DMS79 treated with DMSO at 0.1 percent for 48 hours (cell line): ENCODE measurements at regions not wholly inside any gene's neighbourhood (a gene's known extent, or its start where the extent isn't known, plus 50 kb on each side); places are given as distances from the start of the nearest gene placed in this dataset.
"Not testable (repeated sequence)": the region's sequence is repeated elsewhere in the genome, so short reads cannot be mapped to it uniquely, and the experiment has no call there.

Experiments used
- DNase-seq: peaks from one replicate; lab custom pipeline; 2025; lab: John Stamatoyannopoulos, UW

DNA sequence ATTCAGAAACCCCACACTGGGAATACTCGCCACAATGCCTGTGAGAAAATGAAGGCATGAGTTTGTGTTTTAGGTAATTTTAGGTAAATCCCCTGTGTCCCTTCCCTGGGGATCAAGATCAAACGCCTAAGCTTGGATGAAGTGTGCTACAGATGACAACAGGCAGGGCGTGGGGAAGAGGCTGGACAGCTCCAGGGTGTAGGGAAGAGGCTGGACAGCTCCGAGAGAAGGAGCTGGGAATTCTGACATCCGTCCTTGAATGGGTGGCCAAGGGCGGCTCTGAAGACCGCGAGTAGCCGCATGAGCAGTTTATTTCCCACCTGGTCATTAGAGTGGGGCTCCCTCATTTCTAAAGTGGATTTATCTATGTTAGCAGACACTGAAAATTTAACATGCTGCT is 109.7 kb downstream of the RAMP3 start:
- DNase-seq: no peak

GRCh38 chr7:45268013-45268412 is 110.4 kb downstream of the RAMP3 start:
- DNase-seq: peak; percentile 75

GRCh38 chr7:45269192-45269591 is 111.6 kb downstream of the RAMP3 start:
- DNase-seq: no peak

DNA sequence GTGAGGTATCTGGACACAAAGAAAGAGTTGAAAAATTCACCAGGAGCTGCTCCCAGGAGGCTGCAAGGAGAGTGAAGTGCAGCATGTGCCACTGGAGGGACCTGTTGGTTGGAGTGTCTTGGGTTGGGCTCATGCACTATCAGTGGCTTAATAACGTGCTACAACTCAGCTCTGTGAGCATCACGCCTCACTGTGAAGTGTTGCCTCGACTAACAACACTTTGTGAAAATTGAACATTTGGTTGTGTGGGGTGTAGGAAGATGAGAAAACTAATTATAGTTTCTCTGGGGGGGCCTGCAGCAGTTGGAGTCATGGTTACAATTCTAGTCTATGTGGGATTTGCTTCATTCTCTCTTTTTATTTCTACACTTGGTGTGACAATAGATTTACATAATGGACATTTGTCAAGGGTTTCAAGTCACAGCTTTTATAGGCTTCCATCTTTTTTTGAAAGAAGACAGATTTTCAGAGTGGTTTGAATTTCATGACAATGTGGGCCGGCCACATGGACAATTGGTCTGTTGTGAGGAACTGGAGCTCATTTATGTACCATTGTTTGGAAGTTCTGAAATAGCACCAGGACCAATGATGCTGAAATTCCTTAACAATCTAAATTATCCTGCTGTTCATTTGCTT is 121.3 kb downstream of the RAMP3 start:
- DNase-seq: no peak

- not testable (repeated sequence) for DNase-seq
Observed at GRCh38 chr7:45289611-45290010, 132.0 kb downstream of the RAMP3 start.

- no peak for DNase-seq
Observed at GRCh38 chr7:45290880-45291279, 133.3 kb downstream of the RAMP3 start.

DNA sequence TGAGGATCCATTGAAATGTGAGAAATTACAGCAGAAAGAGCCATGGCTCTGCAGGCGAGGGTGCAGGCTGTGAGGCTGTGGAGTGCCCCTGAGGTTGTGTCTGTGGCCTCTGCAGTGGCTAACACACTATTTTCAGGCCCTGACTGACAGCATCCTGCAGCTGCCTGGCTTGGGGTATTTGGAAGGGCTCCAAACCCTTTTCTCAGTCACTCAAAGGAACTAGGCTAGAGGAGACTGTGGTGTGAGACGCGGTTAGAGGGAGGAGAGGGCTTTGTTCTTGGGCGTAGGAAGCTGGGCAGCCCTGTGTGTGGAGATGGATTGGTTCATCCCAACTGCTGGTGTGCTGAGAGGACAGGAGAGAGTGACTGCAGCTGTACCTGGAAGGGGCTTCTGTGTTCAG is 134.9 kb downstream of the RAMP3 start:
- DNase-seq: peak; percentile 81

- DNase-seq: no peak
Observed at GRCh38 chr7:45293295-45293942, 135.8 kb downstream of the RAMP3 start.

DNA sequence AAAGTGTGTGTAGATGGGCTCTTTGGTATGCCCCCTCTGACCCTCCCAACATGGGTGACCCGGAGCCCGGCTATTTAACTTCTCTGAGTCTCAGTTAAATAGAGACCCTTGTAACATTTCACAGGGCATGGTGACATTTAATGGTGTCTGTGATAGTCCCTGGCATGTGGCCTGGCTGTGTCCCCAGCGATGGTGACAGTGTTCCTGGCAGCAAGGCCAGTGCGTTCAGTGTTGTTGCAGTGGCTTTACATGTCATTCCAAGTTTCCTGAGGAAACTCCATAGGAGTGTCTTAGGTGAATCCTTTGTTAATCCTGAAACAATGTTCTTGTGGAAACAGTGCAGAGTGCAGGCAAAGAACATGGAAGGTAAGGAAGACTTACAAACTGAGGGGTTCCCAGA is 137.0 kb downstream of the RAMP3 start:
- no peak for DNase-seq

- DNase-seq: no peak
Observed at GRCh38 chr7:45295222-45295621, 137.6 kb downstream of the RAMP3 start.

DNA sequence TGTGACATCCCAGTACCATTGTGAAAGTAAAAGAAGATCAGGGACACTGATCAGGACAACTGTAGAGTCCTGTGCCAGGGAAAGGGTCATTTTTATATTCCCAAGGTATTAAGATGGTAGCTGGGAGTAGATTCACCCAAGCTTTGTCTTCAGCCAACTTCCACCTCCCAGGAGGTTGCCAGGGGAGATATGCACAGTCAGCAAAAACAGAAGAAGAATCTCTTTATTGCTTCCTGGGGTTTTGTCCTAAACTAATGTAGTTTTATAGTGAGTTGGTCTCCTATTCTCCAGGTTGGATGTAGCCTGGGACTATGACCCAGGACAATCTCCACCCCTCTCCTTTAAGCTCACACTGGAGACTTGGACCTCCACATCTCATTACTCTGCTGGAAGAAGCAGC is 139.2 kb downstream of the RAMP3 start:
- no peak for DNase-seq

DNA sequence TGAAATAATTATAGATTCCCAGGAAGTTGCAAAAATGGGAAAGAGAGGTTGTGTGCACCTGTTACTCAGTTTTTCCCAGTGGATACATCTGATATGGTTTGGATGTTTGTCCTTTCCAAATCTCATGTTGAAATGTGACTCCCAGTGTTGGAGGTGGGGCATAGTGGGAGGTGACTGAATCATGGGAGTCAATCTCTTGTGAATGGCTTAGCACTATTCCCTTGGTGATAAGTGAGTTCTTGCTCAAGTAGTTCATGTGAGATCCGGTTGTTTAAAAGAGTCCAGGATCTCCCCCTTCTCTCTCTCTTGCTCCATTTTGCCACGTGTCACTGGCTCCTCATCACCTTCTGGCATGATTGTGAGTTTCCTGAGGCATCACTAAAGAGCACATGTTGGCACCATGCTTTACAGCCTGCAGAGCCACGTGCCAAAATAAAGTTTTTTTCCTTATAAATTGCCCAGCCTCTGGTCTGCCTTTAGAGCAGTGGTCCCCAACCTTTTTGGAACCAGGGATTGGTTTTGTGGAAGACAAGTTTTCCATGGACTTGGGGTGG is 149.2 kb downstream of the RAMP3 start:
- DNase-seq: no peak

- no peak for DNase-seq
Observed at GRCh38 chr7:45311597-45311996, 154.0 kb downstream of the RAMP3 start.

- not testable (repeated sequence) for DNase-seq
Observed at GRCh38 chr7:45315512-45315911, 157.9 kb downstream of the RAMP3 start.

DNA sequence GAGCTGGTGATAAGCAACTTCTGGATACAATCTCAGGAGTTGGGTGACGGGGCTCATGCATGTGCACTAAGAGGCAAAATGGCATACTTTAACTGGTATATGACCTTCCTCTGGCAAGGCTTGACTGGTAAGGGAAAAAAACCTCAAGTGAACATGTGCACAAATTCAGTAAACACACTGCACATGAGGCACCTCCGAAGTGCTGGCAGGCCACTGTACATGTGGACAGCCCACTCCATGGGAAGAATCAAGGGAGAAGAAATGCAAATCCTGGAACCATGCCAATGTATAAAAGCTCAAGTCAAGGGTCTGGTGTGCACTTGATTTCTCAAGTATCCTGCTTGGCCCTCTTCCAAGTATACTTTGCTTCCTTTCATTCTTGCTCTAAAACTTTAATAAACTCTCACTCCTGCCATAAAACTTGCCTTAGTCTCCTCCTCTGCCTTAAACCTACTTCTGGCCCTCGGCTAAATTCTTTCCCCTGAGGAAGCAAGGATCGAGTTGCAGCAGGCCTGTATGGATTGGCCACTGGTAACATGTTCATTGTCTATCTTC is 167.2 kb downstream of the RAMP3 start:
- peak; percentile 100 for DNase-seq

DNA sequence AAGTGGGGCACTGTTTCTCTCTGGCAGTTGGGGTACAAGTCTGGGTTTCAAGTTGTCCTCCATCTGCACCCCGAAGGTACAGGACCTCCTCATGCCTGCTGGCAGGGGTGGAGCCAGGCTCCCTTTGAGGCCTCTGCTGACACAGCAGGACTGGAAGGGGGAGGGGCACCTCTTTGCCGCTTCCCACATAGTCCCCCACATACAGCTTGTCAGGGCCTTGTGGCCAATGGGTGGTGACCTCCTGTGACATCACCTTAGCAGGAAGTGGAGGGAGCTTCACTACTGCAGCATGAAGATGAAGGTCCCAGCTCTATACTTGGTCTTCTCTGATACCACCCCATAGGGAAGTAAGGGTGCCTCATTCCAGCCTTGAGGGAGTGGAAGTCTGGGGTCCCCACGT is 167.8 kb downstream of the RAMP3 start:
- DNase-seq: no peak

- DNase-seq: peak; percentile 11
Observed at GRCh38 chr7:45328403-45328981, 170.9 kb downstream of the RAMP3 start.

DNA sequence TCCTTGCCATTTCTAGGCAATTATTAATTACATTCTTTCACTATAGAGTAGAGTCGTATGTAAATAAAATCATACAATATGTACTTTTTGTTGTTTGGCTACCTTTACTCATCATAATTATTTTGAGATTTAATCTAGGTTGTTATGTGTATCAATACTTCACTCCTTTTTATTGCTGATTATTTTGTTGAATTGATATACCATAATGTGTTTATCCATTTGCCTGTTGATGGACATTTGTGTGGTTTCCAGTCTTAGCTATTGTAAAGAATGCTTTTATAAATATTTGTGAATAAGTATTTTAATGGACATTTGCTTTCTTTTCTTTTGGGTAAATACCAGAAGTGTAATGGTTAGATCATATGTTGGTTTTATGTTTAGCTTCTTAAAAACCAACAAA is 174.0 kb downstream of the RAMP3 start:
- no peak for DNase-seq

GRCh38 chr7:45335024-45335423 is 177.4 kb downstream of the RAMP3 start:
- not testable (repeated sequence) for DNase-seq

- peak; percentile 88 for DNase-seq
Observed at GRCh38 chr7:45342236-45342635, 184.6 kb downstream of the RAMP3 start.

DNA sequence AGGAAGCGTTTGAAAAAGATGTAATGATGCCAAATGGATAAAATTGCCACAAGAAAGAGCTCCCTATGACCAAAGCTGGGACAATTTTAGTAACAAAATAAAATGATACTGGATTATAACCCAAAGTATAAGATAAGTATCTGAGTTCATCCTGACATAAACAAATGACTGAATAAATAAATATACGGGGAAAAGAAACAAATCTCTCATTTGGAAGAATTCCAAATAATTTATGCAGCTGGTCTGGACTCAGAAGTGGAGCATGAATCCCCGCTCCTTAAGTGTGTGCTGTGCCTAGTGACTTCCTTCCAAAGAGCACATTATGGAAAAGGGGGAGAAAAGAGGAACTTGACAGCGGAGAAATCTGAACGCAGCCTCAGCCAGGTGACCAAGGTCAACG is 186.2 kb downstream of the RAMP3 start:
- peak; percentile 71 for DNase-seq

DNA sequence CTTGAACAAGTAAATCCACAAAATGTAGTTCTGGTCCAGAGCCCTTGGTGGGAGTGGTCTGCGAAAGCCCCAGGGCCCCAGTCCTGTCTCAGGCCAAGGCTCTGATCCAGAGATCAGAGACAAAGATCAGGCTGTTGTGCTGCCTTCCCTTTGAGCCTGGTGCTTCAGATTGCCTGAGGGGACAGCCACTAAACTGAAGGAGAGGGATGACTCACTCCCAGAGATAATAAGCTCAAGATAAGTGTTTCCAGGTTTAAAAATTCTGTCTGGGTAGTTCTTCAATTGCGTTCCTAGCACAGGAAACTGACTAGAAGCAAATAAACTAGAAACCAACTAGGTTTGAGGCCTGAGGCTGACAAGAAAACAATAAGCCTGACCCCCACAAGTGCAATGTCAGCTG is 190.2 kb downstream of the RAMP3 start:
- DNase-seq: peak; percentile 20

DNA sequence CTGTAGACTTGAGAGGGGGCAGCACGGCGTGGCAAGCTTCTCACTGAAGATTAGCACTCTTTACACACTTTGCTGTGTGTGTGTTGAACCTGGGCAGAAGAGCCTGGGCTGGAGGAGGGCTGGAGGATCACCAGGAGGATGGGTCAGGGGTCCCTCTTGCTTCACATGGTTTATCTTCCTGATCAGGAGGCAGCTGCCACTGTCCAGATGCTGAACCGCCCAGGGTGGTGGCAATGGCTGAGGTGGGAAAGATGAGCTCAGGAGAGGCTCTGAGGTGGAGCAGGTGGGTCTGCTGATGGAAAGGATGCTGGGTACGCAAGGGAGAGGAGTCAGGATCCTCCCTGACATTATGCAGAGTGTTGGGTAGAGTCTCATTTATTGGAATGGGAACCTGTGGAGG is 191.5 kb downstream of the RAMP3 start:
- no peak for DNase-seq
